SHP77 treated with DMSO at 0.1 percent for 48 hours (cell line): ENCODE measurements at regions not wholly inside any gene's neighbourhood (a gene's known extent, or its start where the extent isn't known, plus 50 kb on each side); places are given as distances from the start of the nearest gene placed in this dataset.

Experiments used
- DNase-seq: peaks from one replicate; lab custom pipeline; 2025; lab: John Stamatoyannopoulos, UW

DNA sequence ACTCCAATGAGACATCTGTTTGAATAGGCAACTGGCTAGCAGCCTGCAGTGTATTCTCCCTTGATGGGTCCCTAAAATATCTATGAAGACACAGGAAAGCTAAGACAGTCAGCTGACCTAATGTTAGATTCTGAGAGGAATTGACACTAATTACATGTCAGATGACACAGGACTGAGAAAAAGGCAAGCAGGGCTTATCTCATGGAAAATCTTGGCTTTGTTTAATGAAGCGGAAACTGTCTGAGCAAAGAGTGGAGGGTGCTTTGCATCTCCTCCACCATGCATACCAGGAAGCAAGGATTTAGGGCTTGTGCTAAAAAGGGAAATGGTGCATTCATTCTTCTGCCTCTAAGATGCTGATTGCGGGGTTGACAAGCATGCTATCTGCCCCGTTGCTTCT lies 135.5 kb upstream of the GLI3 start:
- no peak for DNase-seq

DNA sequence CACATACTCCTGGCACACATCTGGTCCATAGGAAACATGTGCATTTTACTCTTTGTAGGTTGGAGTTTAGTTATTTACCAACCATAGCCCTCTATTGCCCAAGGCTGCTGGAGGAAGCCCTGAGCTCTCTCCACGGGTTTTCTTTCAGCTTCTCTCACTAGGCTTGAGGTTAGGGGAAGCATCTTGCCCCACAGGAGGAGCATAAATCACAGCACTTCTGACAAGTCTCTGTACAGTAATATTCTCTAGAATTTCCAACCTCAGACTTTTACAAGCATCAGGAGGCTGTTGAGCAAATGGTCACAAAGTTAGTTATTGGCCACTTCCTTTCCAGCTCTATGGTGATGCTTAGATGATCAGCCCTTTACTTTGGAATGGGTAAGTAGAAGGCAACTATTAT lies 122.9 kb upstream of the GLI3 start:
- DNase-seq: no peak

- DNase-seq: no peak
Observed at GRCh38 chr7:42351316-42351935, 114.4 kb upstream of the GLI3 start.

GRCh38 chr7:42350801-42351200 lies 113.8 kb upstream of the GLI3 start:
- no peak for DNase-seq

GRCh38 chr7:42348631-42349030 lies 111.6 kb upstream of the GLI3 start:
- DNase-seq: no peak

- DNase-seq: no peak
Observed at GRCh38 chr7:42348071-42348470, 111.1 kb upstream of the GLI3 start.

DNA sequence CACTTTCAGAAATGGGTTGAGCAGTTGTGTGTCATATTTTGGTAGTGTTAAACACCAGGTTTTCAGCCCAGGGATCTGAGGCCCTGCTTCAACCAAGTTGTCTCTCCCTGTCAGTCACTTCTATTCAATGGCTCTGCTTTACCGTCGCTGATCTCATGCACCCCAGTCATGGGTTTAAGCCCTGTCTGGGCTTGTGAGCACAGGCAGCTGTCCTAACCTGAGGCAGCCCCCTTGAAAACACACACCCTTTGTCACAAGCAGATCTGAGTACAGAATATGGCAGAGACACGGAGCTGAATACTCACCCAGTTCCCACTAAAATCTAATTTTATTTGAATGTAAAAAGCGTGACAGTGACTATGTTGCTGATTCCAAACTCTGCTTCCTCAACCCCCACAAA lies 110.6 kb upstream of the GLI3 start:
- DNase-seq: no peak

DNA sequence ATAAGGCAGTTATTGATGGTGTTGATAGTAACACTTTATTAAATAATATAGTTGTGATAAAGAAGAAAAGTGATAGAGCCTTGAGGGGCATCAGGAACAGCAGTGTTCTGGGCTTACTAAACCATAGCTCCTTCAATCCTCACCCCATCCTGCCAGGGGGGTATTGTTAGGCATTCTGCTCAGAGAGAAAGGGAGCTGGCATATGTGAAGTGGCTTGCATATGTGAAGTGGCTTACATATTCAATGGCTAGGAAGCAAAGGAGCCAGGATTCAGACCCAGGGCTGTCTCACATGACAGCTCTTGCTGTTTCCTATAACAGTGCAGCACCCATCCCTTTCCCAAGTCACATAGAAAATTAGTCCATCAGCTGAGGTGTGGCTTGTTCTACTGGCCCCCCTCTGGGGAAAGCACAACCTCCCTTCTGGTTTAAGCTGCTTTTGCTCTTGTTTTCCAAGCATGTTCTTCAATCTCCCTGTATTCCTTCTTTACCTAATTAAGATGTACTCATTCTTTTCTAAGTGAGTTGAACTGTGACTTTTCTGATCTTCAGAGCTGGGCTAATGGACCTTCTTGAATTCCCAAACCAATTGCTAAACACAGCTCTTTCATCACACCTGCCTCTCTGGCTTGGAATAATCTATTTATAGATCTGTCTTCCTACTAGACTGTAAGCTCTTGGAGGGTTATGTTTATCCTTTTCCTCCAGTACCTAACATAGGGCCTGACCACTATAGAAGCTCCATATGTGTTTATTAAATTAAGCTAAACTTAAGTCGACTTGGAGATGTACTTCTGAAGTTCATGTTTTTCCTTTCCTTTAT lies 108.7 kb upstream of the GLI3 start:
- no peak for DNase-seq

DNA sequence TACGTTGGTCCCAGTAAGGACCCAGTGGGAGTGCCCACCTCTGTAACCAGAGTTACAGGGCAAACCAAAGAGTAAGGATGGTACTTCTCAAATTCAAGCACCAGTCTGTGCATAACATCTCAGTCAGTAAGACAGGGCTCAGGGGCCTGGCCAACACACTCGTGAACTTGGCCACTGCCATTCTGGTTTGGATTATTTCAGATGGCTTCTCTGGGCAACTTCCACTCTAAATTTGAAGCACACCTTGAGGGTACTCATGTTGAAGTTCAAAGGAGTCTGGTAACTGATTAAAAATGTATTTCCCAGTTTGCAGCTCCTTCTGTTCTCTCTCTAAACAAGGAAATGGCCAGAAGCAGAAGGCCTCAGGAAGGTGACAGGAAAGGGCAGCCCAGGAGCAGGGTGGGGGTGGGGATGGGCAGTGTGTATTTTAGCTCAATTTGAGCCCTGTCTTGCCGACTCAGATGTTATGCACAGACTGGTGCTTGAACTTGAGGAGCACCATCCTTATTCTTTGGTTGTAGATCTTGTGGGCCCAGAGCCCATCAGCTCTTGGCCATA lies 107.3 kb upstream of the GLI3 start:
- DNase-seq: no peak

DNA sequence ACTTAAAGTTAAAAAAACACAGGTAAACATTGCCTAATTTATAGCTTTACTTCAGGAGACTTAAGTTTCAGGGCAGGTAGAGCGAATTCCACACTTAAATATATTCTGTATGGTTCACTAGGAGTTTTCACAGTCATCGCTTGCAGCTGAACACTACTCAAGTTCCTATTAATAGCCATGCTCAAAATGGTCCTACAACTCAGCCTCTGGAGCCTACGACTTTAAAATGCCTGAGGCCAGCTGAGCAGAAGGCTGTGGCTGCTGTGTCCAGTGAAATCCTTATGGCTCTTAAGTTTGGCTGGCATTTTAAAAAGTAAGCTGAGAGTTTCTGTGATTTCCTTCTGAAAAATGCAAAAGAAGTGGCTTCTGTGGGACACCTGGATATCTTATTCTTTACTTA lies 105.4 kb upstream of the GLI3 start:
- no peak for DNase-seq

- no peak for DNase-seq
Observed at GRCh38 chr7:42340436-42340835, 103.4 kb upstream of the GLI3 start.

GRCh38 chr7:42338916-42339540 lies 102.0 kb upstream of the GLI3 start:
- DNase-seq: no peak

DNA sequence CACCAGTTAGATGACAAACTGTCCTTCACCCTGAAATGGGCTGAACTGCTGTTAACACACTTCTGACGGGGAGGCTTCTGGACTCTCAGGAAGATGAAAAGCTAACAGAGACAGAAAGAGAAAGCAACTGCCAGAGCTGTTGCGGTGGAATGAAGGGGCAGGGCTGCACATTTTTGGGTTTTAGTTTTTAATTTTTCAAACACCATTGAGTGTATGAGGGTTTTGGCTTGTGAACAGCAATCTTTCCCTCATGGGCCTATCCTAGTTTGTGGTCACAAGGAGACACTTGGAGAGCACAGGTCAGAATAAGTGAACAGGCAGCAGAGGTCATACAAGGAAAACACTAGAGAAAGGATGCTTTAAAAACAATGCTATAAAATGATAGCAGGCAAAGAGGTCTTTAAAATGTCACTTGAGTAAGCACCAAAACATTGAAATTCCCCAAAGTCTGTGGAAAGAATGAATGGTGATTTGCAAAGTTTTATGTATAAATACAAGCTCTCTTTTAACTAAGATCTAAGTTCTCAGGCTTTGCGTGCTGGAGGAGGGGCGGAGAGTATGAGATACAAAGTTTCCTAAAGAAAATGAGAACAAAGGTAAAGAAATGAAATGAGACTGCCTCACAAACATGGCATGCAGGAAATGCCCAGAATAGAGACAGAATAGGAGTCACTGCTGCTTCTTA lies 101.4 kb upstream of the GLI3 start:
- DNase-seq: no peak

DNA sequence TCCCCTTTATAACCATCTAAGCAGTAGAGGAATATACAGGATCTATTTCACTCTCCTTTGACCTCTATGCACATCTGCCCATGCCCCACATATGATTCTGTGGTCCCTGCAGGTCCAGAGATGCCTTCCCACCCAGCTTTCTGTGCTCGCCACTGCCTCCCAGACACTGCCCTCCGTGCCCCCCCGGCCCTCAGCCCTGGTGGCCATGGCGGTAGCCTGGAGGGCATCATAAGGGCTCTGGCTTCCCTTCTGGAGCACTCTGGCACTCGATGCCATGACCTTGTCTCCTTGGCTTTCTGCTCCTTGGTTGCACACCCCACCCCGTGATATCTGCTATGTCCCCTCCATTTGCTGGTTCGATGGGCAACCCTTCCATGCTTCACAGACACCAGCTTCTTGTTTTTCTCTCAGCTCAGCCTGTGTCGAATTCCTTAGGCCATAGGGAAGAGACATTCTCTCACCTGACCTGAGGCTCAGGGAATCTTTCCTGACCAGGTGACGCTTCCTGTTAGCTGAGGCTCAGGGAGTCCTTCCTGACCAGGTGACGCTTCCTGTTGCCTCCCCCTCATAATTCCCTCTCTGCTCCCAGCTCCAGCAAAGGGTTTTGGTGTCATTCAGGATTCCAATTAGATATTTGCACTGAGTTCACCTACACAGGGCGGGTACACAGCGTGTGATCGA lies 100.4 kb upstream of the GLI3 start:
- DNase-seq: no peak

- DNase-seq: no peak
Observed at GRCh38 chr7:42332605-42333222, 95.7 kb upstream of the GLI3 start.

DNA sequence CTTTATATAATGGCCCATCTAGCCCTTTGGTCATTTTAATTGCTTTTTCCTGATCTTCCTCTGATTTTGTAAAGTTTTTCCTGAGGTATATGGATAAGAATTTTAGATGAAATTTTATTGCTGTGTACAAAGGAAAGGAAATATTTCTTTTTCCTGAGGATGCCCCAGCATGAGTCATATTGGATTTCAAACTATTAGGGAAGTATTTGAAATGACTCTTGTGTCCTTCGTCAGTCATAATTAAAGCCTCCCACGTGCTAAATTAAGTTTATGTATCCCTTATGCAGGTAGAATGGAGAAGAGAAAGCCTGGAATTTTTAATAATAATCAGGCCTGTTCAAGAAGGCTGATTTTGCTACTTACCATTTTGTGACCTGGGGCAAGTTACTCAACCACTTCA lies 82.6 kb upstream of the GLI3 start:
- DNase-seq: no peak

DNA sequence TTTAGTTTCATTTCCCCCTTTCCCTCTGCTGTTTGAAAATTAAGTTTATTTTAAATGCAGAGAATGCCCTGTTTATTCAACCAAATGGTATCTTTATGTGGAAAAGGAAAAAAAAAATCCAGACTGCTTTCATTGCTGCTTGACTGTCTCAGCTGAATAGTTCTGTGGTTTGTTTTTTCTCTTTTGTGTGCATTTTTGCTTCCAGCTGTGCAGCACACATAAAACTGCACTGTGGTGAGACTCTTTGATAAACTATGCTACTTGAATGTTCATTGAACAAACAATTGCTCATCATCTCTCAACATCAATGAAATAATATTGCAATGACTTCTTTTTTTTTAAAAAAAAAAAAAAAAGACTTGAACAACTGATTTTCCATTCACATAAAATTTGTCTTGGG lies 78.6 kb upstream of the GLI3 start:
- no peak for DNase-seq

DNA sequence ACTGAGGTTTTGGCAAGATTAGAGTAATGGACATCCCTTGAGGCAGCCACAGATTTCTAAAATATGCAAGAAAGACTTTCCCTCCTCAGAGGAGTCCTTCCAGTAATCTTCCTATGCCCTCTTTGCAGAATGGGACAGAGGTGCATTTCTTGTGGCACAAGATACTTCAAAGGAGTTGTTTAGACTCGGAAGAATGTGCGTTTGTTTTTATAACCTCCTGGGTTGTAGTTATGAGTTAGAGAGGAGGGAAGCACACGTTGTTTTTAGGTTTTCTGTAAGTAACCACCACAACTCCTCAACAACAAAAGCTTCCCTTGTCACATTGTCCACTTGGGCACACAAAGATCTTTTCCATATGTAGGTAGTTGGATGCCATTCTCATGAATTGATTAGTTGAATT lies 78.1 kb upstream of the GLI3 start:
- DNase-seq: no peak

- DNase-seq: no peak
Observed at GRCh38 chr7:42314696-42315095, 77.7 kb upstream of the GLI3 start.

DNA sequence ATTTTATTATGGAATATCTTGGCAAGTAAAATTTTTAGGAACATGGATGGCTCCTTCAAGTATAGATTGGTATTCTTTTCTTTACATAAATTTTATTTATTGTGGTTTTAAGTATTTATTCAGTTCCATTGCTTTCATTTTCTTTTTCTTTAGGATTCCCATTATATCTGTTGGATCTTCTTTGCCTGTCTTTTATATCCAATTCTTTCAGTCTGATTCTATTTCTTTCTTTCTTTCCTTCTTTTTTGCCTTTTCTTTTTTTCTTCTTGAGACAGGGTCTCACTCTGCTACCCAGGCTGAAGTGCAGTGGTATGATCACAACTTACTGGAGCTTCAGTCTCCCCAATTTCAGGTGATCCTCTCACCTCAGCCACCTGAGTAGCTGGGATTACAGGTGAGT lies 74.2 kb upstream of the GLI3 start:
- no peak for DNase-seq

DNA sequence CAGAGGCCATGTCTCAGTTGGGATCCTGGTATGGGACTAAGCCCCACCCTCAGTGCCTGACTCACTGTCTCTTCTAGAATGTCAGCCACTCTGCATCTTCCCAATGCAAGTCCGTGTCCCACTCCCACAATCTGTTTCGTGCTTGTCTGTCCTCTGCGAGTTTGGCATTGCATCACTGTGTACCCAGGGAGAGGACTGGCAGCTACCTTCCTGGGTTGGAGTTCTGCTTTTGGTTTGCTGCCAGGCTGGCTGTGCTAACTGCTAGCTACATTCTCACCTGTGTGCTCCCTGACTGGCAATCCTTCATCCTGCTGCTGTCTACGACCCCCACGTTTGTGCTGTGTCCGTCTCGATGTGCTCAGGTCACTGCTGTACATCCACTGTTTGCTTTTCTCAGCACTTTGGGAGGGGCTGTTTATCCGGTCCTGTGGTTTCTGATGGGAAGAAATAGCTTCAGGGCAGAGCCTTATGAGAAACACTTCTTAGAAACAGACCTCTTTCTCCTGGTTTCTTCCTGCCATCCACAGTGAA lies 56.0 kb upstream of the GLI3 start:
- DNase-seq: no peak
